DND-41 (cell line): ENCODE measurements at regions not wholly inside any gene's neighbourhood (a gene's known extent, or its start where the extent isn't known, plus 50 kb on each side); places are given as distances from the start of the nearest gene placed in this dataset.

Source experiments
- ATAC-seq: fragments of 200-7000 bp; cut with Tn5 transposase; 3 replicates; pipeline ENCODE4 v1.9.1; 2021; ENCODE audit warnings: low read depth; ENCODE audit not compliant: insufficient read depth
- DNase-seq: peaks from one replicate; pipeline ENCODE4 v3.0.0-alpha.2; 2020
- H2AFZ ChIP-seq: 2 replicates; pipeline ENCODE4 v1.6.0; 2012; ENCODE audit warnings: low read depth, low read length
- H3K27ac ChIP-seq: 2 replicates; pipeline ENCODE4 v1.5.1; 2012; ENCODE audit warnings: low read length, inconsistent platforms
- H3K27me3 ChIP-seq: fragments of 200-600 bp; sonication (generic); 2 replicates; pipeline ENCODE4 v1.6.0; 2012; ENCODE audit warnings: low read length, mild to moderate bottlenecking, inconsistent platforms; ENCODE audit not compliant: insufficient read depth, poor library complexity
- H3K36me3 ChIP-seq: 2 replicates; pipeline ENCODE4 v1.5.1; 2012; ENCODE audit warnings: low read length, inconsistent platforms; ENCODE audit not compliant: insufficient read depth
- H3K4me1 ChIP-seq: 2 replicates; pipeline ENCODE4 v1.5.1; 2012; ENCODE audit warnings: mild to moderate bottlenecking, low read length; ENCODE audit not compliant: insufficient read depth
- H3K4me2 ChIP-seq: 2 replicates; pipeline ENCODE4 v1.6.0; 2012; ENCODE audit warnings: mild to moderate bottlenecking, moderate library complexity, low read length, inconsistent platforms; ENCODE audit not compliant: insufficient read depth
- H3K4me3 ChIP-seq, 2 experiments: fragments of 200-600 bp in 1 of 2; shearing (Covaris generic) in 1 of 2; 2 replicates each; pipeline ENCODE4 v1.5.1; 2012 to 2016; ENCODE audit warnings: inconsistent platforms in 2 of 2, low read length in 2 of 2, mild to moderate bottlenecking in 2 of 2, low read depth in 1 of 2, moderate library complexity in 1 of 2
- H3K79me2 ChIP-seq: 2 replicates; pipeline ENCODE4 v1.6.0; 2012; ENCODE audit warnings: low read length, inconsistent platforms; ENCODE audit not compliant: insufficient read depth
- H3K9ac ChIP-seq: 2 replicates; pipeline ENCODE4 v1.6.0; 2012; ENCODE audit warnings: low read depth, mild to moderate bottlenecking, inconsistent platforms, low read length, moderate library complexity
- H3K9me3 ChIP-seq: 2 replicates; pipeline ENCODE4 v1.5.1; 2012; ENCODE audit warnings: low read length, moderate library complexity, mild to moderate bottlenecking, inconsistent platforms; ENCODE audit not compliant: insufficient read depth, severe bottlenecking
- H4K20me1 ChIP-seq: 2 replicates; pipeline ENCODE4 v1.6.0; 2012; ENCODE audit warnings: low read length; ENCODE audit not compliant: insufficient read depth
- CTCF ChIP-seq: IDR thresholded peaks from 2 replicates; pipeline ENCODE4 v1.5.1; 2012; ENCODE audit warnings: borderline replicate concordance, low read length, moderate library complexity, mild to moderate bottlenecking; ENCODE audit not compliant: poor library complexity, severe bottlenecking; ENCODE audit errors: extremely low read depth
- EZH2 ChIP-seq: IDR thresholded peaks from 3 replicates; pipeline ENCODE4 v1.6.1; 2012; ENCODE audit warnings: borderline replicate concordance, low read depth, mild to moderate bottlenecking, moderate library complexity, low read length, inconsistent platforms; ENCODE audit not compliant: severe bottlenecking

- no peak for TF ChIP-seq CTCF
- TF ChIP-seq EZH2, result no peak
- Histone ChIP-seq H3K9ac (no peak overlapping the region), H4K20me1 (no peaks in the 10 kb centered on the region), H2AFZ (no peak overlapping the region), H3K27ac (no peak overlapping the region), H3K4me2 (no peak overlapping the region), H3K36me3 (no peaks in the 10 kb centered on the region), H3K79me2 (no peaks in the 10 kb centered on the region), H3K4me3 (no peak overlapping the region), H3K4me1 (no peaks in the 10 kb centered on the region), H3K27me3 (no peaks in the 10 kb centered on the region), H3K9me3 (peaks cover 8% of the 10 kb centered on the region)
- ATAC-seq, result no peak
- no peak for DNase-seq
Observed at GRCh38 chr4:186885289-186885688, 161.6 kb upstream of the FAT1 start.

GRCh38 chr4:186886759-186887158 lies 163.1 kb upstream of the FAT1 start:
- H3K9ac ChIP-seq, result no peak overlapping the region
- H3K9me3 ChIP-seq, result peaks cover 10% of the 10 kb centered on the region
- no peak overlapping the region for H3K4me2 ChIP-seq
- H3K4me3 ChIP-seq, result no peak overlapping the region
- ATAC-seq (no peak), DNase-seq (no peak)
- H3K4me1 ChIP-seq, result no peaks in the 10 kb centered on the region
- H3K27ac ChIP-seq, result no peak overlapping the region
- no peak for TF ChIP-seq CTCF
- TF ChIP-seq EZH2, result no peak
- H2AFZ ChIP-seq, result no peak overlapping the region
- no peaks in the 10 kb centered on the region for H3K27me3 ChIP-seq
- no peaks in the 10 kb centered on the region for H4K20me1 ChIP-seq
- H3K36me3 ChIP-seq, result no peaks in the 10 kb centered on the region
- H3K79me2 ChIP-seq, result no peaks in the 10 kb centered on the region

GRCh38 chr4:186887291-186887700 lies 163.6 kb upstream of the FAT1 start:
- TF ChIP-seq CTCF (no peak), EZH2 (no peak)
- H3K9me3 ChIP-seq, result peaks cover 10% of the 10 kb centered on the region
- no peak overlapping the region for H3K27ac ChIP-seq
- no peak for ATAC-seq
- no peaks in the 10 kb centered on the region for H3K79me2 ChIP-seq
- H3K4me2 ChIP-seq, result no peak overlapping the region
- H3K4me1 ChIP-seq, result no peaks in the 10 kb centered on the region
- no peak overlapping the region for H3K4me3 ChIP-seq
- no peaks in the 10 kb centered on the region for H4K20me1 ChIP-seq
- DNase-seq, result no peak
- H3K9ac ChIP-seq, result no peak overlapping the region
- H3K27me3 ChIP-seq, result no peaks in the 10 kb centered on the region
- no peaks in the 10 kb centered on the region for H3K36me3 ChIP-seq
- no peak overlapping the region for H2AFZ ChIP-seq

- Histone ChIP-seq H3K4me2 (no peak overlapping the region), H3K4me3 (no peak overlapping the region)
Observed at GRCh38 chr4:186887752-186888151, 164.1 kb upstream of the FAT1 start.

More at GRCh38 chr4:186887752-186888151, 164.1 kb upstream of the FAT1 start:
- DNase-seq, result no peak
- Histone ChIP-seq H3K36me3 (no peaks in the 10 kb centered on the region), H3K27ac (no peak overlapping the region), H3K9me3 (peaks cover 10% of the 10 kb centered on the region), H3K79me2 (no peaks in the 10 kb centered on the region), H3K27me3 (no peaks in the 10 kb centered on the region), H3K9ac (no peak overlapping the region), H3K4me1 (no peaks in the 10 kb centered on the region), H4K20me1 (no peaks in the 10 kb centered on the region), H2AFZ (no peak overlapping the region)
- TF ChIP-seq CTCF (no peak), EZH2 (no peak)
- ATAC-seq, result no peak
